GM23338 (cell line): ENCODE measurements at regions not wholly inside any gene's neighbourhood (a gene's known extent, or its start where the extent isn't known, plus 50 kb on each side); places are given as distances from the start of the nearest gene placed in this dataset.

Source experiments
- ATAC-seq: fragments of 200-7000 bp; cut with Tn5 transposase; 3 replicates; pipeline ENCODE4 v1.9.1; 2020
- DNase-seq: peaks from one replicate; pipeline ENCODE4 v3.0.0-alpha.2; 2015; ENCODE audit warnings: low spot score
- H2AFZ ChIP-seq: fragments of 200-600 bp; sonication (generic); 2 replicates; pipeline ENCODE4 v1.8.0; 2016; ENCODE audit warnings: antibody characterized with exemption, mild to moderate bottlenecking, moderate library complexity
- H3F3A ChIP-seq: fragments of 200-600 bp; sonication (generic); replicated peaks from 2 replicates; pipeline ENCODE4 v1.8.0; 2017; ENCODE audit warnings: antibody characterized with exemption, mixed run types, low read depth
- H3K27ac ChIP-seq: fragments of 200-600 bp; sonication (generic); 2 replicates; pipeline ENCODE4 v1.6.1; 2016; ENCODE audit warnings: low read depth
- H3K27me3 ChIP-seq: fragments of 200-600 bp; sonication (generic); 2 replicates; pipeline ENCODE4 v1.8.0; 2016; ENCODE audit warnings: mild to moderate bottlenecking, mixed run types, moderate library complexity; ENCODE audit not compliant: insufficient read depth
- H3K36me3 ChIP-seq: fragments of 200-600 bp; sonication (generic); 2 replicates; pipeline ENCODE4 v1.8.0; 2016; ENCODE audit warnings: mild to moderate bottlenecking; ENCODE audit not compliant: insufficient read depth
- H3K4me1 ChIP-seq: fragments of 200-600 bp; sonication (generic); 2 replicates; pipeline ENCODE4 v1.8.0; 2016; ENCODE audit warnings: mild to moderate bottlenecking, moderate library complexity; ENCODE audit not compliant: insufficient read depth
- H3K4me2 ChIP-seq: fragments of 200-600 bp; sonication (generic); 2 replicates; pipeline ENCODE4 v1.7.1; 2017; ENCODE audit warnings: mixed run types
- H3K4me3 ChIP-seq: fragments of 200-600 bp; sonication (generic); 2 replicates; pipeline ENCODE4 v1.6.1; 2016; ENCODE audit warnings: mixed run types
- H3K79me2 ChIP-seq: fragments of 200-600 bp; sonication (generic); replicated peaks from 2 replicates; pipeline ENCODE4 v1.8.0; 2017; ENCODE audit warnings: mild to moderate bottlenecking; ENCODE audit not compliant: insufficient read depth
- H3K9me2 ChIP-seq: fragments of 200-600 bp; sonication (generic); 2 replicates; pipeline ENCODE4 v1.8.0; 2017; ENCODE audit not compliant: insufficient read depth
- H4K20me1 ChIP-seq: fragments of 200-600 bp; sonication (generic); replicated peaks from 2 replicates; pipeline ENCODE4 v1.8.0; 2017; ENCODE audit warnings: mild to moderate bottlenecking; ENCODE audit not compliant: insufficient read depth
- H3K27ac Mint-ChIP-seq: 2 replicates; pipeline ENCODE4 v1.8.0; 2020; ENCODE audit warnings: inconsistent platforms, mild to moderate bottlenecking, moderate library complexity, mixed read lengths
- H3K27me3 Mint-ChIP-seq: 3 replicates; pipeline ENCODE4 v1.8.0; 2022; ENCODE audit warnings: low read depth, mild to moderate bottlenecking, moderate library complexity, mixed read lengths, inconsistent platforms; ENCODE audit not compliant: insufficient read depth, poor library complexity
- H3K36me3 Mint-ChIP-seq: 3 replicates; pipeline ENCODE4 v1.8.0; 2021; ENCODE audit warnings: low read depth, mild to moderate bottlenecking, inconsistent platforms, moderate library complexity, mixed read lengths
- H3K4me1 Mint-ChIP-seq: 3 replicates; pipeline ENCODE4 v1.8.0; 2020; ENCODE audit warnings: mild to moderate bottlenecking, inconsistent platforms, mixed read lengths
- H3K4me3 Mint-ChIP-seq: 3 replicates; pipeline ENCODE4 v1.8.0; 2021; ENCODE audit warnings: moderate library complexity, mild to moderate bottlenecking, inconsistent platforms, mixed read lengths
- H3K9me3 Mint-ChIP-seq: 3 replicates; pipeline ENCODE4 v1.8.0; 2020; ENCODE audit warnings: moderate library complexity, mild to moderate bottlenecking, inconsistent platforms, mixed read lengths
- CREB1 ChIP-seq: fragments of 250-450 bp; sonication (Bioruptor Pico); IDR thresholded peaks from 2 replicates; pipeline ENCODE4 v1.5.0; 2020; ENCODE audit warnings: low read depth, mild to moderate bottlenecking, moderate library complexity
- EZH2 ChIP-seq: fragments of 200-600 bp; sonication (generic); IDR thresholded peaks from one replicate; pipeline ENCODE4 v1.8.0; 2017; ENCODE audit warnings: antibody characterized with exemption, mild to moderate bottlenecking, low read depth; ENCODE audit not compliant: unreplicated experiment
- EZH2phosphoT487 ChIP-seq: fragments of 200-600 bp; sonication (generic); IDR thresholded peaks from one replicate; pipeline ENCODE4 v1.8.1; 2018; ENCODE audit warnings: antibody characterized with exemption; ENCODE audit not compliant: unreplicated experiment
- JUNB ChIP-seq: IDR thresholded peaks from one replicate; pipeline ENCODE4 v1.6.1; 2016; ENCODE audit warnings: antibody characterized with exemption; ENCODE audit not compliant: unreplicated experiment
- NANOG ChIP-seq: IDR thresholded peaks from 2 replicates; pipeline ENCODE4 v1.6.1; 2016; ENCODE audit warnings: antibody characterized with exemption, borderline replicate concordance
- POLR2AphosphoS5 ChIP-seq: IDR thresholded peaks from 2 replicates; pipeline ENCODE4 v1.6.1; 2016; ENCODE audit warnings: antibody characterized with exemption, low read depth
- STAT1 ChIP-seq: IDR thresholded peaks from one replicate; pipeline ENCODE4 v1.6.1; 2016; ENCODE audit warnings: antibody characterized with exemption; ENCODE audit not compliant: unreplicated experiment
- ZNF114 ChIP-seq: fragments of 250-450 bp; sonication (Bioruptor Pico); IDR thresholded peaks from 2 replicates; pipeline ENCODE4 v1.5.0; 2020; ENCODE audit warnings: mild to moderate bottlenecking, moderate library complexity
- ZNF331 ChIP-seq: fragments of 250-450 bp; sonication (Bioruptor Pico); IDR thresholded peaks from 2 replicates; pipeline ENCODE4 v1.5.0; 2020; ENCODE audit warnings: low read depth, mild to moderate bottlenecking, moderate library complexity
- TF ChIP-seq, protein P1 (sequence below): IDR thresholded peaks from 2 replicates; pipeline ENCODE4 v1.6.1; 2016; ENCODE audit warnings: antibody characterized with exemption
- TF ChIP-seq, protein P2 (sequence below): fragments of 250-450 bp; sonication (Bioruptor Pico); IDR thresholded peaks from 2 replicates; pipeline ENCODE4 v1.5.0; 2020; ENCODE audit warnings: mild to moderate bottlenecking, moderate library complexity
- TF ChIP-seq, protein P3 (sequence below), 2 experiments: fragments of 200-600 bp in 1 of 2; sonication (generic) in 1 of 2; conservative IDR thresholded peaks; 2 replicates each; pipeline versions ENCODE4 v1.5.1 to v1.6.1; 2016 to 2017; ENCODE audit warnings: antibody characterized with exemption in 2 of 2, low read depth in 2 of 2, mild to moderate bottlenecking in 2 of 2, moderate library complexity in 1 of 2
- TF ChIP-seq, protein P4 (sequence below): IDR thresholded peaks from one replicate; pipeline ENCODE4 v1.6.1; 2018; ENCODE audit warnings: antibody characterized with exemption; ENCODE audit not compliant: unreplicated experiment

DNA sequence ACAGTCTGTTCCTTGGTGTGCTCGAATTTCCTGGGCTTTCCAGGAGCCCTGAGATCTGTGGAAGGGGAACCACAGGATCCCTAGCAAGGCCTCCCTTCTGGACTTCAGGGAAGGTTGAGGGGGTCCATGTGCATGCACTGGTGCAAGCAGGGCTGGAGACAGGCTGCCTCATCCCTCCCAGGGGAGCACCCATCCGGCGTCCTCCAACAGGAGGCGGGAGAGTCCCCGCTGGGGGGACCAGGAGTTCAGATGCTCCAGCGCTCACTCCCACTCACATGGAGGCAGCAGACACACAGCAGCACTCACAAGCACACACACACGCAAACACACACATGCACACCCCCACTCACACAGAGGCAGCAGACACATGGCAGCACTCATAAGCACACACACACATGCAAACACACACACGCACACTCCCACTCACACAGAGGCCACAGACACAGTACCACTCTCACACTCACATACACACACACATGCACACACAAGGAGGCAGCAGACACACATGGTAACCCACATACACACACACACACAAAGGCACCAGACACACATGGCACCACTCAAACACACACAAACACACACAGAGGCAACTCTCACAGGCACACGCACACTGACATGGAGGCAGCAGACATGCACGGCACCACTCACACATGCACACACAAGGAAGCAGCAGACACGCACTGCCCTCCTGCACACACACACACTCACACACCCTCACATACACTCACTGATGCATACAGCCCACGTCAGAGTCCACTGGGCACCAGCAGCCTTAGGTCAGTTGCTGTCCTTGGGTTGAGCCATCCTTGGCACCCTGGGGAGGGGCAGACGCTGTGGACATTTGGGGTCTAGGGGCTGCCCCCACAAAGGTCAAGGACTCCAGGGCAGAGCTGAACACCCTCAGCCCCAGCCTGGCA is 247.0 kb upstream of the PPP2R2D start:
- no peak for DNase-seq

More for the DNA sequence above, 247.0 kb upstream of the PPP2R2D start:
- peaks cover 12% of the 10 kb centered on the region; the same call in 1 of the 2 replicates for H3F3A ChIP-seq
- peaks cover 21% of the 10 kb centered on the region for H3K4me1 ChIP-seq
- Mint-ChIP-seq H3K36me3 (no peaks in the 10 kb centered on the region), H3K4me1 (peaks cover 48% of the 10 kb centered on the region), H3K27me3 (peaks cover 15% of the 10 kb centered on the region), H3K27ac (peak overlapping the region; percentile 4; the same call in 1 of the 2 replicates), H3K4me3 (no peak overlapping the region), H3K9me3 (no peaks in the 10 kb centered on the region; the same call in 2 of the 3 replicates)
- H3K4me2 ChIP-seq, result no peak overlapping the region
- no peak for ATAC-seq
- no peaks in the 10 kb centered on the region for H4K20me1 ChIP-seq
- H3K4me3 ChIP-seq, result no peak overlapping the region
- no peaks in the 10 kb centered on the region for H3K9me2 ChIP-seq
- H3K36me3 ChIP-seq, result no peaks in the 10 kb centered on the region
- no peaks in the 10 kb centered on the region for H3K79me2 ChIP-seq
- H2AFZ ChIP-seq, result no peak overlapping the region
- TF ChIP-seq EZH2phosphoT487 (no peak), ZNF331 (CRISPR knock-in tag) (no peak), JUNB (no peak), ZNF114 (CRISPR knock-in tag) (no peak), EZH2 (no peak), NANOG (no peak), CREB1 (CRISPR knock-in tag) (no peak), STAT1 (no peak), POLR2AphosphoS5 (no peak)
- TF ChIP-seq, protein P1, sequence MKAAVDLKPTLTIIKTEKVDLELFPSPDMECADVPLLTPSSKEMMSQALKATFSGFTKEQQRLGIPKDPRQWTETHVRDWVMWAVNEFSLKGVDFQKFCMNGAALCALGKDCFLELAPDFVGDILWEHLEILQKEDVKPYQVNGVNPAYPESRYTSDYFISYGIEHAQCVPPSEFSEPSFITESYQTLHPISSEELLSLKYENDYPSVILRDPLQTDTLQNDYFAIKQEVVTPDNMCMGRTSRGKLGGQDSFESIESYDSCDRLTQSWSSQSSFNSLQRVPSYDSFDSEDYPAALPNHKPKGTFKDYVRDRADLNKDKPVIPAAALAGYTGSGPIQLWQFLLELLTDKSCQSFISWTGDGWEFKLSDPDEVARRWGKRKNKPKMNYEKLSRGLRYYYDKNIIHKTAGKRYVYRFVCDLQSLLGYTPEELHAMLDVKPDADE, result no peak
- TF ChIP-seq, protein P2, sequence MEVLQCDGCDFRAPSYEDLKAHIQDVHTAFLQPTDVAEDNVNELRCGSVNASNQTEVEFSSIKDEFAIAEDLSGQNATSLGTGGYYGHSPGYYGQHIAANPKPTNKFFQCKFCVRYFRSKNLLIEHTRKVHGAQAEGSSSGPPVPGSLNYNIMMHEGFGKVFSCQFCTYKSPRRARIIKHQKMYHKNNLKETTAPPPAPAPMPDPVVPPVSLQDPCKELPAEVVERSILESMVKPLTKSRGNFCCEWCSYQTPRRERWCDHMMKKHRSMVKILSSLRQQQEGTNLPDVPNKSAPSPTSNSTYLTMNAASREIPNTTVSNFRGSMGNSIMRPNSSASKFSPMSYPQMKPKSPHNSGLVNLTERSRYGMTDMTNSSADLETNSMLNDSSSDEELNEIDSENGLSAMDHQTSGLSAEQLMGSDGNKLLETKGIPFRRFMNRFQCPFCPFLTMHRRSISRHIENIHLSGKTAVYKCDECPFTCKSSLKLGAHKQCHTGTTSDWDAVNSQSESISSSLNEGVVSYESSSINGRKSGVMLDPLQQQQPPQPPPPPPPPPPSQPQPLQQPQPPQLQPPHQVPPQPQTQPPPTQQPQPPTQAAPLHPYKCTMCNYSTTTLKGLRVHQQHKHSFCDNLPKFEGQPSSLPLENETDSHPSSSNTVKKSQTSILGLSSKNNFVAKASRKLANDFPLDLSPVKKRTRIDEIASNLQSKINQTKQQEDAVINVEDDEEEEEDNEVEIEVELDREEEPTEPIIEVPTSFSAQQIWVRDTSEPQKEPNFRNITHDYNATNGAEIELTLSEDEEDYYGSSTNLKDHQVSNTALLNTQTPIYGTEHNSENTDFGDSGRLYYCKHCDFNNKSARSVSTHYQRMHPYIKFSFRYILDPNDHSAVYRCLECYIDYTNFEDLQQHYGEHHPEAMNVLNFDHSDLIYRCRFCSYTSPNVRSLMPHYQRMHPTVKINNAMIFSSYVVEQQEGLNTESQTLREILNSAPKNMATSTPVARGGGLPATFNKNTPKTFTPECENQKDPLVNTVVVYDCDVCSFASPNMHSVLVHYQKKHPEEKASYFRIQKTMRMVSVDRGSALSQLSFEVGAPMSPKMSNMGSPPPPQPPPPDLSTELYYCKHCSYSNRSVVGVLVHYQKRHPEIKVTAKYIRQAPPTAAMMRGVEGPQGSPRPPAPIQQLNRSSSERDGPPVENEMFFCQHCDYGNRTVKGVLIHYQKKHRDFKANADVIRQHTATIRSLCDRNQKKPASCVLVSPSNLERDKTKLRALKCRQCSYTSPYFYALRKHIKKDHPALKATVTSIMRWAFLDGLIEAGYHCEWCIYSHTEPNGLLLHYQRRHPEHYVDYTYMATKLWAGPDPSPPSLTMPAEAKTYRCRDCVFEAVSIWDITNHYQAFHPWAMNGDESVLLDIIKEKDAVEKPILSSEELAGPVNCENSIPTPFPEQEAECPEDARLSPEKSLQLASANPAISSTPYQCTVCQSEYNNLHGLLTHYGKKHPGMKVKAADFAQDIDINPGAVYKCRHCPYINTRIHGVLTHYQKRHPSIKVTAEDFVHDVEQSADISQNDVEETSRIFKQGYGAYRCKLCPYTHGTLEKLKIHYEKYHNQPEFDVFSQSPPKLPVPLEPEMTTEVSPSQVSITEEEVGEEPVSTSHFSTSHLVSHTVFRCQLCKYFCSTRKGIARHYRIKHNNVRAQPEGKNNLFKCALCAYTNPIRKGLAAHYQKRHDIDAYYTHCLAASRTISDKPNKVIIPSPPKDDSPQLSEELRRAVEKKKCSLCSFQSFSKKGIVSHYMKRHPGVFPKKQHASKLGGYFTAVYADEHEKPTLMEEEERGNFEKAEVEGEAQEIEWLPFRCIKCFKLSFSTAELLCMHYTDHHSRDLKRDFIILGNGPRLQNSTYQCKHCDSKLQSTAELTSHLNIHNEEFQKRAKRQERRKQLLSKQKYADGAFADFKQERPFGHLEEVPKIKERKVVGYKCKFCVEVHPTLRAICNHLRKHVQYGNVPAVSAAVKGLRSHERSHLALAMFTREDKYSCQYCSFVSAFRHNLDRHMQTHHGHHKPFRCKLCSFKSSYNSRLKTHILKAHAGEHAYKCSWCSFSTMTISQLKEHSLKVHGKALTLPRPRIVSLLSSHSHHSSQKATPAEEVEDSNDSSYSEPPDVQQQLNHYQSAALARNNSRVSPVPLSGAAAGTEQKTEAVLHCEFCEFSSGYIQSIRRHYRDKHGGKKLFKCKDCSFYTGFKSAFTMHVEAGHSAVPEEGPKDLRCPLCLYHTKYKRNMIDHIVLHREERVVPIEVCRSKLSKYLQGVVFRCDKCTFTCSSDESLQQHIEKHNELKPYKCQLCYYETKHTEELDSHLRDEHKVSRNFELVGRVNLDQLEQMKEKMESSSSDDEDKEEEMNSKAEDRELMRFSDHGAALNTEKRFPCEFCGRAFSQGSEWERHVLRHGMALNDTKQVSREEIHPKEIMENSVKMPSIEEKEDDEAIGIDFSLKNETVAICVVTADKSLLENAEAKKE (CRISPR knock-in tag), result no peak
- TF ChIP-seq, protein P3, sequence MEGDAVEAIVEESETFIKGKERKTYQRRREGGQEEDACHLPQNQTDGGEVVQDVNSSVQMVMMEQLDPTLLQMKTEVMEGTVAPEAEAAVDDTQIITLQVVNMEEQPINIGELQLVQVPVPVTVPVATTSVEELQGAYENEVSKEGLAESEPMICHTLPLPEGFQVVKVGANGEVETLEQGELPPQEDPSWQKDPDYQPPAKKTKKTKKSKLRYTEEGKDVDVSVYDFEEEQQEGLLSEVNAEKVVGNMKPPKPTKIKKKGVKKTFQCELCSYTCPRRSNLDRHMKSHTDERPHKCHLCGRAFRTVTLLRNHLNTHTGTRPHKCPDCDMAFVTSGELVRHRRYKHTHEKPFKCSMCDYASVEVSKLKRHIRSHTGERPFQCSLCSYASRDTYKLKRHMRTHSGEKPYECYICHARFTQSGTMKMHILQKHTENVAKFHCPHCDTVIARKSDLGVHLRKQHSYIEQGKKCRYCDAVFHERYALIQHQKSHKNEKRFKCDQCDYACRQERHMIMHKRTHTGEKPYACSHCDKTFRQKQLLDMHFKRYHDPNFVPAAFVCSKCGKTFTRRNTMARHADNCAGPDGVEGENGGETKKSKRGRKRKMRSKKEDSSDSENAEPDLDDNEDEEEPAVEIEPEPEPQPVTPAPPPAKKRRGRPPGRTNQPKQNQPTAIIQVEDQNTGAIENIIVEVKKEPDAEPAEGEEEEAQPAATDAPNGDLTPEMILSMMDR (conservative IDR thresholded peaks at IDR 0.05; ENCODE audit: low read depth in 2 of 2), result no peak
- TF ChIP-seq, protein P4, sequence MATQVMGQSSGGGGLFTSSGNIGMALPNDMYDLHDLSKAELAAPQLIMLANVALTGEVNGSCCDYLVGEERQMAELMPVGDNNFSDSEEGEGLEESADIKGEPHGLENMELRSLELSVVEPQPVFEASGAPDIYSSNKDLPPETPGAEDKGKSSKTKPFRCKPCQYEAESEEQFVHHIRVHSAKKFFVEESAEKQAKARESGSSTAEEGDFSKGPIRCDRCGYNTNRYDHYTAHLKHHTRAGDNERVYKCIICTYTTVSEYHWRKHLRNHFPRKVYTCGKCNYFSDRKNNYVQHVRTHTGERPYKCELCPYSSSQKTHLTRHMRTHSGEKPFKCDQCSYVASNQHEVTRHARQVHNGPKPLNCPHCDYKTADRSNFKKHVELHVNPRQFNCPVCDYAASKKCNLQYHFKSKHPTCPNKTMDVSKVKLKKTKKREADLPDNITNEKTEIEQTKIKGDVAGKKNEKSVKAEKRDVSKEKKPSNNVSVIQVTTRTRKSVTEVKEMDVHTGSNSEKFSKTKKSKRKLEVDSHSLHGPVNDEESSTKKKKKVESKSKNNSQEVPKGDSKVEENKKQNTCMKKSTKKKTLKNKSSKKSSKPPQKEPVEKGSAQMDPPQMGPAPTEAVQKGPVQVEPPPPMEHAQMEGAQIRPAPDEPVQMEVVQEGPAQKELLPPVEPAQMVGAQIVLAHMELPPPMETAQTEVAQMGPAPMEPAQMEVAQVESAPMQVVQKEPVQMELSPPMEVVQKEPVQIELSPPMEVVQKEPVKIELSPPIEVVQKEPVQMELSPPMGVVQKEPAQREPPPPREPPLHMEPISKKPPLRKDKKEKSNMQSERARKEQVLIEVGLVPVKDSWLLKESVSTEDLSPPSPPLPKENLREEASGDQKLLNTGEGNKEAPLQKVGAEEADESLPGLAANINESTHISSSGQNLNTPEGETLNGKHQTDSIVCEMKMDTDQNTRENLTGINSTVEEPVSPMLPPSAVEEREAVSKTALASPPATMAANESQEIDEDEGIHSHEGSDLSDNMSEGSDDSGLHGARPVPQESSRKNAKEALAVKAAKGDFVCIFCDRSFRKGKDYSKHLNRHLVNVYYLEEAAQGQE, result no peak
- H3K27me3 ChIP-seq, result no peaks in the 10 kb centered on the region
- no peak overlapping the region for H3K27ac ChIP-seq
